GM12872 (cell line): ENCODE measurements at regions not wholly inside any gene's neighbourhood (a gene's known extent, or its start where the extent isn't known, plus 50 kb on each side); places are given as distances from the start of the nearest gene placed in this dataset.

Experiments used
- TF ChIP-seq, protein P1 (sequence below): IDR thresholded peaks from 3 replicates; pipeline ENCODE4 v1.5.1; 2011; ENCODE audit warnings: low read depth, mild to moderate bottlenecking, low read length, moderate library complexity; ENCODE audit not compliant: insufficient read depth

DNA sequence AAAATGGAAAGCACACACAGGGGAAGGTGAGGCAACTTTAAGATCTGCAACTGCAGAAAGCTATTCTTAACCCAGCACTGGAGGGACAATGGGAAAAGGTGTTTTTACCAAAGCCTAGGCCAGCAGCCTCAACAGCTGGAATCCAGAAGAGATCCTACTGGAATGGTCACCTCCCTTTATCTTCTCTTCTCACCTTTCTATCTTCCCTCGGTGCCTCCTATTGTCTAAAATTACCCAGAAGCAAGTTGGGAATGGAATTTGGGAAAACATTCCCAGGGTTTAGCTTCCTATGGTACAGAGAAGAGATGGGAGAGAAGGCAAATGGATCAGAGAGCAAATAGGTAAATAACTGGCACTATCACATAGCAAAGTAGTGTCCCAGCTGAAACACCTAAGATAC, 73.1 kb downstream of the TIGD2 start:
- TF ChIP-seq, protein P1, sequence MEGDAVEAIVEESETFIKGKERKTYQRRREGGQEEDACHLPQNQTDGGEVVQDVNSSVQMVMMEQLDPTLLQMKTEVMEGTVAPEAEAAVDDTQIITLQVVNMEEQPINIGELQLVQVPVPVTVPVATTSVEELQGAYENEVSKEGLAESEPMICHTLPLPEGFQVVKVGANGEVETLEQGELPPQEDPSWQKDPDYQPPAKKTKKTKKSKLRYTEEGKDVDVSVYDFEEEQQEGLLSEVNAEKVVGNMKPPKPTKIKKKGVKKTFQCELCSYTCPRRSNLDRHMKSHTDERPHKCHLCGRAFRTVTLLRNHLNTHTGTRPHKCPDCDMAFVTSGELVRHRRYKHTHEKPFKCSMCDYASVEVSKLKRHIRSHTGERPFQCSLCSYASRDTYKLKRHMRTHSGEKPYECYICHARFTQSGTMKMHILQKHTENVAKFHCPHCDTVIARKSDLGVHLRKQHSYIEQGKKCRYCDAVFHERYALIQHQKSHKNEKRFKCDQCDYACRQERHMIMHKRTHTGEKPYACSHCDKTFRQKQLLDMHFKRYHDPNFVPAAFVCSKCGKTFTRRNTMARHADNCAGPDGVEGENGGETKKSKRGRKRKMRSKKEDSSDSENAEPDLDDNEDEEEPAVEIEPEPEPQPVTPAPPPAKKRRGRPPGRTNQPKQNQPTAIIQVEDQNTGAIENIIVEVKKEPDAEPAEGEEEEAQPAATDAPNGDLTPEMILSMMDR = no peak
